Aorta (tissue), 5 donors: ENCODE measurements at regions not wholly inside any gene's neighbourhood (a gene's known extent, or its start where the extent isn't known, plus 50 kb on each side); places are given as distances from the start of the nearest gene placed in this dataset.

ENCODE experiments used
- ATAC-seq: fragments of 200-7000 bp; cut with Tn5 transposase; one replicate; pipeline ENCODE4 v1.9.1; 2022; ENCODE audit warnings: moderate library complexity; ENCODE audit not compliant: low FRiP score
- DNase-seq, 2 donors: peaks; one replicate each; pipeline ENCODE4 v3.0.0-alpha.2; 2020
- H3K27ac ChIP-seq, 2 donors: one replicate each; pipeline ENCODE4 v1.5.1; 2013; ENCODE audit warnings: low read length in 2 of 2, mild to moderate bottlenecking in 2 of 2, moderate library complexity in 2 of 2, control low read depth in 1 of 2, inconsistent platforms in 1 of 2, low read depth in 1 of 2
- H3K27me3 ChIP-seq, 2 donors: one replicate each; pipeline ENCODE4 v1.6.1; 2013; ENCODE audit warnings: control low read depth in 1 of 2, low read length in 1 of 2, mild to moderate bottlenecking in 1 of 2, moderate library complexity in 1 of 2; ENCODE audit not compliant: insufficient read depth in 2 of 2, control insufficient read depth in 1 of 2
- H3K36me3 ChIP-seq, 2 donors: one replicate each; pipeline ENCODE4 v1.6.1; 2013; ENCODE audit warnings: control low read depth in 1 of 2, low read length in 1 of 2, mild to moderate bottlenecking in 1 of 2; ENCODE audit not compliant: insufficient read depth in 2 of 2, control insufficient read depth in 1 of 2
- H3K4me1 ChIP-seq, 2 donors: one replicate each; pipeline ENCODE4 v1.6.1; 2013; ENCODE audit warnings: low read length in 2 of 2, control low read depth in 1 of 2, mild to moderate bottlenecking in 1 of 2, moderate library complexity in 1 of 2; ENCODE audit not compliant: insufficient read depth in 2 of 2, control insufficient read depth in 1 of 2
- H3K4me3 ChIP-seq, 2 donors: one replicate each; pipeline ENCODE4 v1.5.1; 2013; ENCODE audit warnings: low read length in 2 of 2, control low read depth in 1 of 2, mild to moderate bottlenecking in 1 of 2
- H3K9me3 ChIP-seq: one replicate; pipeline ENCODE4 v1.6.1; 2013; ENCODE audit warnings: mild to moderate bottlenecking, low read length; ENCODE audit not compliant: control insufficient read depth
- WGBS, 2 donors: extraction: QIAGEN DNeasy Blood & Tissue Kit; methylation state at CpG; one replicate each; pipeline ENCODE4 v1.1.7; 2013; 5-methylcytosine and 5-hydroxymethylcytosine counted together
- intact Hi-C, 2 donors: fragments of 100-400 bp; cut with DNase I; formaldehyde crosslinking; loops; one replicate each; pipeline versions ENCODE4 v1.14.2 to v1.15.0; 2022
- donor health status: healthy with polysubstance abuse.
- donor health status: Bipolar disorder and iron deficiency.
- donor health status: DM: no; HTN: no; CAD: no.
- donor health status: DM: no; HTN: no; CAD: no.
- donor health status: DM: yes; HTN: yes; CAD: no.

- no peak overlapping the region for H3K27ac ChIP-seq
- WGBS, 2 donors: 94% methylated on average over 4 of the region's 4 CpGs
- DNase-seq (no peak), ATAC-seq (no peak)
- intact Hi-C loops: no loop called here
- no peaks in the 10 kb centered on the region for H3K9me3 ChIP-seq
- no peaks in the 10 kb centered on the region for H3K27me3 ChIP-seq
- H3K36me3 ChIP-seq: no peaks in the 10 kb centered on the region
- H3K4me3 ChIP-seq: no peak overlapping the region
- peaks cover 0 to 1% of the 10 kb centered on the region in 2 donors for H3K4me1 ChIP-seq
Observed at GRCh38 chr2:204477358-204477950, 67.8 kb upstream of the PARD3B start.

GRCh38 chr2:204479557-204479956, 65.7 kb upstream of the PARD3B start:
- Histone ChIP-seq H3K4me1 (peaks cover 0 to 1% of the 10 kb centered on the region in 2 donors), H3K36me3 (no peaks in the 10 kb centered on the region), H3K4me3 (no peak overlapping the region), H3K9me3 (no peaks in the 10 kb centered on the region), H3K27me3 (no peaks in the 10 kb centered on the region), H3K27ac (no peak overlapping the region)
- ATAC-seq (no peak), DNase-seq (no peak)
- WGBS, 2 donors: 85 to 89% methylated on average over 4 of the region's 4 CpGs
- intact Hi-C loops: no loop called here

- DNase-seq (no peak), ATAC-seq (no peak)
- Histone ChIP-seq H3K27ac (no peak overlapping the region), H3K4me3 (no peak overlapping the region), H3K9me3 (no peaks in the 10 kb centered on the region), H3K36me3 (no peaks in the 10 kb centered on the region), H3K4me1 (peaks cover 0 to 1% of the 10 kb centered on the region in 2 donors), H3K27me3 (no peaks in the 10 kb centered on the region)
- intact Hi-C loops: no loop called here
Observed at GRCh38 chr2:204480676-204481075, 64.6 kb upstream of the PARD3B start.

GRCh38 chr2:204483608-204484081, 61.6 kb upstream of the PARD3B start:
- Histone ChIP-seq H3K27ac (no peak overlapping the region), H3K4me1 (no peaks in the 10 kb centered on the region), H3K27me3 (no peaks in the 10 kb centered on the region), H3K36me3 (no peaks in the 10 kb centered on the region), H3K4me3 (no peak overlapping the region), H3K9me3 (no peaks in the 10 kb centered on the region)
- ATAC-seq (no peak), DNase-seq (no peak)
- intact Hi-C loops: no loop called here
- WGBS, 2 donors: 66 to 67% methylated on average over 4 of the region's 4 CpGs

- H3K4me3 ChIP-seq: no peak overlapping the region
- 49 to 51% methylated on average over 3 of the region's 3 CpGs for WGBS, 2 donors
- DNase-seq (no peak), ATAC-seq (no peak)
- intact Hi-C loops: no loop called here
- no peaks in the 10 kb centered on the region for H3K36me3 ChIP-seq
- H3K27me3 ChIP-seq: no peaks in the 10 kb centered on the region
- no peaks in the 10 kb centered on the region for H3K9me3 ChIP-seq
- H3K27ac ChIP-seq: no peak overlapping the region
- H3K4me1 ChIP-seq: peaks cover 0 to under 1% of the 10 kb centered on the region in 2 donors
Observed at GRCh38 chr2:204486321-204486720, 59.0 kb upstream of the PARD3B start.

- DNase-seq (no peak), ATAC-seq (no peak)
- H3K27ac ChIP-seq: no peak overlapping the region
- no peaks in the 10 kb centered on the region for H3K9me3 ChIP-seq
- WGBS, 2 donors: 13 to 18% methylated on average over 2 of the region's 2 CpGs
- H3K36me3 ChIP-seq: no peaks in the 10 kb centered on the region
- peaks cover 3 to 4% of the 10 kb centered on the region in 2 donors for H3K4me1 ChIP-seq
- H3K27me3 ChIP-seq: no peaks in the 10 kb centered on the region
- no peak overlapping the region for H3K4me3 ChIP-seq
- intact Hi-C loops: no loop called here
Observed at GRCh38 chr2:204486805-204487204, 58.5 kb upstream of the PARD3B start.

GRCh38 chr2:204487447-204488229, 57.6 kb upstream of the PARD3B start:
- Histone ChIP-seq H3K4me3 (no peak overlapping the region), H3K4me1 (peaks cover 3 to 7% of the 10 kb centered on the region in 2 donors), H3K9me3 (no peaks in the 10 kb centered on the region), H3K27me3 (no peaks in the 10 kb centered on the region), H3K36me3 (no peaks in the 10 kb centered on the region), H3K27ac (no peak overlapping the region)
- intact Hi-C loops: no loop called here
- no peak for ATAC-seq
- 78% methylated on average over 6 of the region's 6 CpGs for WGBS, 2 donors
- DNase-seq: no peak

GRCh38 chr2:204491528-204491927, 53.7 kb upstream of the PARD3B start:
- ATAC-seq: no peak
- Histone ChIP-seq H3K9me3 (no peaks in the 10 kb centered on the region), H3K4me1 (peaks cover 3 to 7% of the 10 kb centered on the region in 2 donors), H3K4me3 (no peak overlapping the region), H3K36me3 (no peaks in the 10 kb centered on the region), H3K27ac (no peak overlapping the region), H3K27me3 (no peaks in the 10 kb centered on the region)
- intact Hi-C loops: no loop called here
- DNase-seq: no peak

- no peaks in the 10 kb centered on the region for H3K9me3 ChIP-seq
- WGBS, 2 donors: 74 to 77% methylated on average over 2 of the region's 2 CpGs
- H3K4me3 ChIP-seq: no peak overlapping the region
- no peak for ATAC-seq
- H3K36me3 ChIP-seq: no peaks in the 10 kb centered on the region
- H3K27ac ChIP-seq: no peak overlapping the region
- no peak for DNase-seq
- intact Hi-C loops: no loop called here
- no peaks in the 10 kb centered on the region for H3K27me3 ChIP-seq
- peaks cover 3 to 7% of the 10 kb centered on the region in 2 donors for H3K4me1 ChIP-seq
Observed at GRCh38 chr2:204492417-204492816, 52.9 kb upstream of the PARD3B start.
